PC-3 (cell line): ENCODE measurements at regions not wholly inside any gene's neighbourhood (a gene's known extent, or its start where the extent isn't known, plus 50 kb on each side); places are given as distances from the start of the nearest gene placed in this dataset.

Experiments
- ATAC-seq: fragments of 200-7000 bp; cut with Tn5 transposase; 2 replicates; pipeline ENCODE4 v1.9.1; 2020; ENCODE audit warnings: mild to moderate bottlenecking, moderate library complexity
- BruUV-seq: library from RNA; stranded (reverse); fragments of 400-500 nt; replicated peaks from 2 replicates; lab custom pipeline; 2021; lab: Mats Ljungman, UMichigan
- CTCF ChIA-PET: fragments of 300-600 bp; sonication (Branson Sonifier 250); formaldehyde crosslinking; loops from one replicate; lab custom pipeline; 2022; ENCODE audit warnings: antibody characterized with exemption; lab: Charles Lee
- POLR2A ChIA-PET: fragments of 300-600 bp; sonication (Branson Sonifier 250); formaldehyde crosslinking; loops from one replicate; lab custom pipeline; 2022; ENCODE audit warnings: antibody characterized with exemption; ENCODE audit not compliant: unreplicated experiment; lab: Charles Lee
- DNase-seq: peaks from one replicate; pipeline ENCODE4 v3.0.0-alpha.2; 2015
- H2AFZ ChIP-seq: fragments of 300-600 bp; sonication (generic); 2 replicates; pipeline ENCODE4 v1.6.0; 2016; ENCODE audit warnings: antibody characterized with exemption, low read length
- H3F3A ChIP-seq: fragments of 300-600 bp; sonication (generic); one replicate; pipeline ENCODE4 v1.6.0; 2017; ENCODE audit warnings: antibody characterized with exemption, low read length, control low read depth, mild to moderate bottlenecking; ENCODE audit not compliant: unreplicated experiment
- H3K27ac ChIP-seq: fragments of 300-600 bp; sonication (generic); 2 replicates; pipeline ENCODE4 v1.5.1; 2016; ENCODE audit warnings: mild to moderate bottlenecking, low read length
- H3K27me3 ChIP-seq: fragments of 300-600 bp; sonication (generic); 2 replicates; pipeline ENCODE4 v1.6.1; 2016; ENCODE audit warnings: low read length, mixed read lengths
- H3K36me3 ChIP-seq: fragments of 300-600 bp; sonication (generic); 2 replicates; pipeline ENCODE4 v1.6.1; 2016; ENCODE audit warnings: low read depth, mixed run types, low read length, mixed read lengths
- H3K4me1 ChIP-seq: fragments of 300-600 bp; sonication (generic); 2 replicates; pipeline ENCODE4 v1.5.1; 2016; ENCODE audit warnings: low read length; ENCODE audit not compliant: insufficient read depth
- H3K4me2 ChIP-seq: fragments of 300-600 bp; sonication (generic); 2 replicates; pipeline ENCODE4 v1.6.0; 2016; ENCODE audit warnings: low read length
- H3K4me3 ChIP-seq: fragments of 300-600 bp; sonication (generic); 2 replicates; pipeline ENCODE4 v1.5.1; 2016; ENCODE audit warnings: mild to moderate bottlenecking, low read length, mixed read lengths
- H3K79me2 ChIP-seq: fragments of 300-600 bp; sonication (generic); 2 replicates; pipeline ENCODE4 v1.6.1; 2017; ENCODE audit warnings: low read length, mixed read lengths
- H3K9ac ChIP-seq: fragments of 300-600 bp; sonication (generic); 2 replicates; pipeline ENCODE4 v1.6.0; 2016; ENCODE audit warnings: mild to moderate bottlenecking, low read length
- H3K9me2 ChIP-seq: fragments of 300-600 bp; sonication (generic); replicated peaks from 2 replicates; pipeline ENCODE4 v1.6.1; 2016; ENCODE audit warnings: mixed run types, low read length, mixed read lengths
- H3K9me3 ChIP-seq: fragments of 300-600 bp; sonication (generic); 2 replicates; pipeline ENCODE4 v1.6.1; 2016; ENCODE audit warnings: low read length, mixed read lengths
- H4K20me1 ChIP-seq: fragments of 300-600 bp; sonication (generic); 2 replicates; pipeline ENCODE4 v1.6.1; 2016; ENCODE audit warnings: low read length, mixed read lengths
- CTCF ChIP-seq: fragments of 300-600 bp; sonication (generic); conservative IDR thresholded peaks from 2 replicates; pipeline ENCODE4 v1.5.1; 2017; ENCODE audit warnings: antibody characterized with exemption, low read depth, mild to moderate bottlenecking, low read length
- EZH2 ChIP-seq: fragments of 300-600 bp; sonication (generic); IDR thresholded peaks from one replicate; pipeline ENCODE4 v1.6.1; 2017; ENCODE audit warnings: antibody characterized with exemption, mild to moderate bottlenecking, low read length; ENCODE audit not compliant: unreplicated experiment
- EZH2phosphoT487 ChIP-seq: fragments of 300-600 bp; sonication (generic); IDR thresholded peaks from 2 replicates; pipeline ENCODE4 v1.6.1; 2018; ENCODE audit warnings: mild to moderate bottlenecking, antibody characterized with exemption, low read length, borderline replicate concordance
- intact Hi-C: fragments of 100-400 bp; cut with micrococcal nuclease; formaldehyde crosslinking; loops from 2 replicates; pipeline ENCODE4 v1.9.0; 2023

GRCh38 chr10:10804998-10805740 lies 212.5 kb upstream of the CELF2 start:
- Histone ChIP-seq H3K27ac (peak overlapping the region; percentile 53), H2AFZ (no peak overlapping the region), H3K79me2 (no peaks in the 10 kb centered on the region), H3K9ac (no peak overlapping the region), H3F3A (no peaks in the 10 kb centered on the region), H3K4me1 (peaks cover 9% of the 10 kb centered on the region; the same call in 1 of the 2 replicates), H4K20me1 (no peaks in the 10 kb centered on the region), H3K36me3 (no peaks in the 10 kb centered on the region), H3K4me3 (no peak overlapping the region), H3K4me2 (no peak overlapping the region), H3K27me3 (no peaks in the 10 kb centered on the region), H3K9me2 (no peaks in the 10 kb centered on the region), H3K9me3 (no peaks in the 10 kb centered on the region)
- CTCF ChIA-PET: no interaction called here
- POLR2A ChIA-PET: interaction anchor here (0.5 kb wide), 1 partner anchor 13 kb away, joined by 3 read pairs; no protein-coding TSS in a partner anchor
- intact Hi-C loops: loop anchor here (2.0 kb wide), 1 partner anchor 26 kb away; no protein-coding TSS in a partner anchor
- peak; percentile 89 for ATAC-seq
- no peak for TF ChIP-seq EZH2phosphoT487
- TF ChIP-seq CTCF: no peak
- TF ChIP-seq EZH2: no peak
- BruUV-seq: no TSS peak
- peak; percentile 67 for DNase-seq

GRCh38 chr10:10807106-10807505 lies 210.6 kb upstream of the CELF2 start:
- Histone ChIP-seq H3K9me3 (no peaks in the 10 kb centered on the region), H3K4me1 (peaks cover 9% of the 10 kb centered on the region; the same call in 1 of the 2 replicates), H3K9ac (no peak overlapping the region), H3K27ac (no peak overlapping the region), H4K20me1 (no peaks in the 10 kb centered on the region), H3K79me2 (no peaks in the 10 kb centered on the region), H3K4me3 (no peak overlapping the region), H3K36me3 (no peaks in the 10 kb centered on the region), H3F3A (no peaks in the 10 kb centered on the region), H3K9me2 (no peaks in the 10 kb centered on the region), H2AFZ (no peak overlapping the region), H3K4me2 (no peak overlapping the region), H3K27me3 (no peaks in the 10 kb centered on the region)
- DNase-seq (no peak), ATAC-seq (no peak)
- POLR2A ChIA-PET: no interaction called here
- BruUV-seq: no TSS peak
- intact Hi-C loops: no loop called here
- CTCF ChIA-PET: no interaction called here
- TF ChIP-seq EZH2phosphoT487 (no peak), EZH2 (no peak), CTCF (no peak)

GRCh38 chr10:10811562-10811961 lies 206.1 kb upstream of the CELF2 start:
- ChIA-PET POLR2A (no interaction called here), CTCF (no interaction called here)
- H3K4me1 ChIP-seq: no peaks in the 10 kb centered on the region
- H3K4me2 ChIP-seq: no peak overlapping the region
- no peak overlapping the region for H3K27ac ChIP-seq
- H3K4me3 ChIP-seq: no peak overlapping the region
- H2AFZ ChIP-seq: no peak overlapping the region
- no peaks in the 10 kb centered on the region for H3K9me3 ChIP-seq
- no peaks in the 10 kb centered on the region for H3K36me3 ChIP-seq
- TF ChIP-seq EZH2phosphoT487 (no peak), CTCF (no peak), EZH2 (no peak)
- intact Hi-C loops: no loop called here
- H3F3A ChIP-seq: no peaks in the 10 kb centered on the region
- H3K9ac ChIP-seq: no peak overlapping the region
- no peaks in the 10 kb centered on the region for H3K27me3 ChIP-seq
- no peaks in the 10 kb centered on the region for H3K79me2 ChIP-seq
- no peaks in the 10 kb centered on the region for H4K20me1 ChIP-seq
- no peak for DNase-seq
- ATAC-seq: no peak
- H3K9me2 ChIP-seq: no peaks in the 10 kb centered on the region
- BruUV-seq: no TSS peak
